NT2/D1 (cell line): ENCODE measurements at regions not wholly inside any gene's neighbourhood (a gene's known extent, or its start where the extent isn't known, plus 50 kb on each side); places are given as distances from the start of the nearest gene placed in this dataset.

ENCODE experiments used
- DNase-seq: peaks from one replicate; pipeline ENCODE4 v3.0.0-alpha.2; 2011; ENCODE audit warnings: low read depth, low spot score
- H3K27me3 ChIP-seq: 2 replicates; pipeline ENCODE4 v1.6.0; 2011; ENCODE audit warnings: mild to moderate bottlenecking; ENCODE audit not compliant: insufficient read length, insufficient read depth
- H3K36me3 ChIP-seq: 2 replicates; pipeline ENCODE4 v1.6.1; 2011; ENCODE audit warnings: mild to moderate bottlenecking, low read length, mixed read lengths; ENCODE audit not compliant: insufficient read depth, insufficient read length
- H3K4me1 ChIP-seq: 2 replicates; pipeline ENCODE4 v1.5.1; 2011; ENCODE audit not compliant: insufficient read depth, insufficient read length
- H3K4me3 ChIP-seq: 2 replicates; pipeline ENCODE4 v1.5.1; 2011; ENCODE audit warnings: low read depth; ENCODE audit not compliant: insufficient read length
- H3K9ac ChIP-seq: 2 replicates; pipeline ENCODE4 v1.6.0; 2011; ENCODE audit warnings: low read depth; ENCODE audit not compliant: insufficient read length
- H3K9me3 ChIP-seq: 2 replicates; pipeline ENCODE4 v1.5.1; 2011; ENCODE audit warnings: mild to moderate bottlenecking, low read length; ENCODE audit not compliant: insufficient read depth
- SUZ12 ChIP-seq: IDR thresholded peaks from 2 replicates; pipeline ENCODE4 v1.6.1; 2011; ENCODE audit not compliant: insufficient read length, insufficient read depth; ENCODE audit errors: extremely low read depth
- YY1 ChIP-seq: IDR thresholded peaks from 2 replicates; pipeline ENCODE4 v1.6.1; 2011; ENCODE audit not compliant: insufficient read length, insufficient read depth
- ZNF274 ChIP-seq: IDR thresholded peaks from 2 replicates; pipeline ENCODE4 v1.6.1; 2011; ENCODE audit warnings: mild to moderate bottlenecking, low read depth, low read length

DNA sequence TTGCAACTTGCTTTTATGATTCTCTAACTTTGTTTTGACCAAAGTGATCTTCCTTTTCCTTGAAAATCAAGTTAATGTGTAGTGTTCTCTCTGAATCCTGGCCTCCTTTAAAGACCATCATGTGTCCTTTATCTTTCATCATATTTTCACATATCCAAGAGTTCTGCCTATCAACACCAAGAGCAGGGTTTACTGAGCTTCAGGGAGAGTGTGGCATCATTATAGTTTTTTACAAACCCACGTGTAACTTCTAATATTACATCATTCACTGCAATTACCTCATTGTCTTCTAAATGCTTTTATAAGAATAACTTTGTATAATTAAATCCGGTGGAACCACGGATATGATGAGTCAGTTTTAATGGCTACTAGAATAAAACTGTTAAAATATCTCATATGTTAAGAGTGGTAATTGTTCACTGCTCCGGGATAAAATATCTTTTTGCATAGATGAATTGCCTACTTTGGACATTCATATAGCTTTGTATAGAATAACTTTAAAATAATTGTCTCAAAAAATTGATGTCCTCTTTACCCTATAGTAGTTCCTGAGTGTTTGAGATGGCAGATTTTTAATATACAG lies 248.8 kb upstream of the GRM7 start:
- no peak overlapping the region for H3K4me3 ChIP-seq
- H3K27me3 ChIP-seq = no peaks in the 10 kb centered on the region
- no peaks in the 10 kb centered on the region for H3K4me1 ChIP-seq
- DNase-seq = no peak
- H3K9me3 ChIP-seq = no peaks in the 10 kb centered on the region
- TF ChIP-seq YY1 = no peak
- TF ChIP-seq SUZ12 = no peak
- TF ChIP-seq ZNF274 = no peak
- no peak overlapping the region for H3K9ac ChIP-seq
- H3K36me3 ChIP-seq = no peaks in the 10 kb centered on the region

DNA sequence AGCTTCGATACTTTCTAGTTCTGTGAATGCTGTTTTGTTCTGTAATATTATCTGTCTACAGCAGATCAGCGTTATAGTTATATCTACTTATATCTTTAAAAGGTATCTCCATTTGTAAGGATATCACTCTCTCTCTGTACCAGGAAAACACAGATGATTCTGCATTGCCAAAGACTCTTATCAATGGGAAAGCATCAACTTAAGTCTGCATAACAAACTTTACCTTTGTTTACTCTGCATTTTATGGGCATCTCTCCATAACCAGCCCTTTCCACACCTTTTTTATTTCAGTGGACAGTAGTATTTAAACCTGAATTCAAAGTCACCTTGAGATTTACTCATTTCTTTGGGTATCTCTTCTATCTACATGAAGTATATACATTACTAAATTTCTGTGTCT lies 238.7 kb upstream of the GRM7 start:
- no peak for DNase-seq
- Histone ChIP-seq H3K27me3 (no peaks in the 10 kb centered on the region), H3K4me3 (no peak overlapping the region), H3K9me3 (no peaks in the 10 kb centered on the region), H3K36me3 (no peaks in the 10 kb centered on the region), H3K9ac (no peak overlapping the region), H3K4me1 (no peaks in the 10 kb centered on the region)
- no peak for TF ChIP-seq YY1
- no peak for TF ChIP-seq ZNF274
- TF ChIP-seq SUZ12 = no peak

DNA sequence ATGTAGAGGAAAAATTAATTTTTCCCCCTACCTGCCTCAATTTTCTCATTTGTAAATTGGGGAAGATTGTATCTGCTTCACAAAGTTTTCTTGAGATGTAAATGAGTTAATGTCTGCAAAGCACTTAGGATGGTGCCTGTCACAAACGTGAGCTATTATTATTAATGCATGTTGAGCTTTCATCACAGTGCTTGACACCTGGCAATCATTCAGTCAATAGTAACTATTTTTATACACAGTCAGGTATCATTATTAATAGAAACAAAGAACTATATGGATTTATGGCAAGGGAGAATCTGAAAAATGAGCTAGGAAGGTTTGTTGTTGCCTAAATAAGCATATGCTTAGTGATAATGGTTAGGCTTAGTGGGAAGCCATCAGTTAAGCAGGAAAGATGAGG lies 238.2 kb upstream of the GRM7 start:
- H3K27me3 ChIP-seq = no peaks in the 10 kb centered on the region

GRCh38 chr3:6631376-6631775 lies 229.5 kb upstream of the GRM7 start:
- no peak overlapping the region for H3K4me3 ChIP-seq
- no peak for DNase-seq
- no peaks in the 10 kb centered on the region for H3K27me3 ChIP-seq
- H3K9ac ChIP-seq = no peak overlapping the region
- H3K36me3 ChIP-seq = no peaks in the 10 kb centered on the region
- H3K9me3 ChIP-seq = no peaks in the 10 kb centered on the region
- no peak for TF ChIP-seq SUZ12
- no peak for TF ChIP-seq YY1
- TF ChIP-seq ZNF274 = no peak
- no peaks in the 10 kb centered on the region for H3K4me1 ChIP-seq

More for the DNA sequence above, 238.2 kb upstream of the GRM7 start:
- H3K4me1 ChIP-seq = no peaks in the 10 kb centered on the region
- H3K4me3 ChIP-seq = no peak overlapping the region
- H3K36me3 ChIP-seq = no peaks in the 10 kb centered on the region
- TF ChIP-seq ZNF274 = no peak
- no peak for TF ChIP-seq SUZ12
- no peak for TF ChIP-seq YY1
- H3K9me3 ChIP-seq = no peaks in the 10 kb centered on the region
- H3K9ac ChIP-seq = no peak overlapping the region
- DNase-seq = no peak

- no peak for DNase-seq
- Histone ChIP-seq H3K4me3 (no peak overlapping the region), H3K9ac (no peak overlapping the region), H3K27me3 (no peaks in the 10 kb centered on the region), H3K4me1 (peaks cover 2% of the 10 kb centered on the region), H3K36me3 (no peaks in the 10 kb centered on the region), H3K9me3 (no peaks in the 10 kb centered on the region)
- no peak for TF ChIP-seq ZNF274
- no peak for TF ChIP-seq YY1
- no peak for TF ChIP-seq SUZ12
Measured at GRCh38 chr3:6640907-6641306, 220.0 kb upstream of the GRM7 start.

DNA sequence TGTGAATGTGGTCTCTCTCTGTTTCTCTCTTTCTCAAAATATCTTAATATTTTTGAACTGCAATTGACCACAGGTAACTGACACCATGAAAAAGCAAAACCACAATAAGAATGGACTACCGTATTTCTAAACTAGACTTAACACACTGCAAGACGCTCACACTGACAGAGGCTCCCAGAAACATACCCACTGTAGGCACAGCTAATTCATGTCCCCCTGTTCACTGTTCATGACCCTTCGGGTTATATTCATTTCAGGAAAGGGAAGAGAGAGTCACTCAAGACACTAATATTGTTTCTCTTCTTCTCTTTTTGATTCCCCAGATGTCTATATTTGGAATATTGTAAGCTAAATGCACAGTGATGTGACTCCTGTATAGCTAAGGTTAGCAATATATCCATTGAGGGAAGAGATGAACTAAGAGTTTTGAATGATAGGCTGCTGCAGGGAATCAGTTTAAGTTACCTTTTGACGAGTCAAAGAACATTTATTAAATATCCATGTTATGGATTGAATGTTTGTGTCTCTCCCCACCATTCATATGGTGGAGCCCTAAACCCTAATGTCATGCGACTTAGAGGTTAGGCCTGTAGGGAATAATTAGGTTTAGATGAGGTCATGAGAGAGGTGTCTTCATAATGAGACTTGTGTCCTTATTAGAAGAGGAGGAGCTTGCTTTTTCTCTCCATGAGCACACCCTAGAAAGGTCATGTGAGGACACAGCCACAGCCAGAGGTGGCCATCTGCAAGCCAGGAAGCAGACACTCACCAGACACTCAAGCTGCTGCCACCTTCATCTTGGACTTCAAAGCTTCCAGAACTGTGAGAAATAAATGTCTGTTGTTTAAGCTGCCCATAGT lies 216.6 kb upstream of the GRM7 start:
- Histone ChIP-seq H3K9me3 (no peaks in the 10 kb centered on the region), H3K9ac (no peak overlapping the region), H3K4me1 (peaks cover 2% of the 10 kb centered on the region), H3K4me3 (no peak overlapping the region), H3K27me3 (no peaks in the 10 kb centered on the region), H3K36me3 (no peaks in the 10 kb centered on the region)
- no peak for DNase-seq
- TF ChIP-seq ZNF274 = no peak
- no peak for TF ChIP-seq YY1

- no peak for TF ChIP-seq ZNF274
- TF ChIP-seq SUZ12 = no peak
- no peak for TF ChIP-seq YY1
- Histone ChIP-seq H3K27me3 (no peaks in the 10 kb centered on the region), H3K9ac (no peak overlapping the region), H3K4me1 (no peaks in the 10 kb centered on the region), H3K9me3 (peaks cover 18% of the 10 kb centered on the region; the same call in 1 of the 2 replicates), H3K4me3 (no peak overlapping the region), H3K36me3 (no peaks in the 10 kb centered on the region)
- no peak for DNase-seq
Measured at GRCh38 chr3:6654670-6655069, 206.2 kb upstream of the GRM7 start.
